Spleen (tissue), 11 donors: ENCODE measurements at regions not wholly inside any gene's neighbourhood (a gene's known extent, or its start where the extent isn't known, plus 50 kb on each side); places are given as distances from the start of the nearest gene placed in this dataset.

ENCODE experiments used
- DNase-seq: peaks from one replicate; pipeline ENCODE4 v3.0.0-alpha.2; 2020
- H3K27ac ChIP-seq, 8 donors: fragments of 200-600 bp; sonication (generic) in 7 of 8; 1 replicate in 4 of 8; 2 replicates in 4 of 8; pipeline versions ENCODE4 v1.5.0 to v1.8.0; 2016 to 2021; ENCODE audit warnings: inconsistent platforms in 4 of 8, mild to moderate bottlenecking in 4 of 8, moderate library complexity in 1 of 8
- H3K27me3 ChIP-seq, 7 donors: fragments of 200-600 bp; sonication (generic) in 6 of 7; replicated peaks in 1 of 7; 1 replicate in 4 of 7; 2 replicates in 3 of 7; pipeline versions ENCODE4 v1.5.0 to v1.8.0; 2016 to 2021; ENCODE audit warnings: inconsistent platforms in 3 of 7, mild to moderate bottlenecking in 1 of 7
- H3K36me3 ChIP-seq, 6 donors: fragments of 200-600 bp; sonication (generic) in 5 of 6; 1 replicate in 4 of 6; 2 replicates in 2 of 6; pipeline versions ENCODE4 v1.5.0 to v1.8.0; 2016 to 2021; ENCODE audit warnings: inconsistent platforms in 2 of 6
- H3K4me1 ChIP-seq, 6 donors: fragments of 200-600 bp; sonication (generic) in 5 of 6; 1 replicate in 3 of 6; 2 replicates in 3 of 6; pipeline versions ENCODE4 v1.5.0 to v1.8.0; 2016 to 2021; ENCODE audit warnings: inconsistent platforms in 3 of 6
- H3K4me3 ChIP-seq, 8 donors: fragments of 200-600 bp; sonication (generic) in 7 of 8; 1 replicate in 4 of 8; 2 replicates in 4 of 8; pipeline versions ENCODE4 v1.5.0 to v1.8.0; 2016 to 2021; ENCODE audit warnings: inconsistent platforms in 4 of 8, mild to moderate bottlenecking in 4 of 8, moderate library complexity in 2 of 8
- H3K9me3 ChIP-seq, 8 donors: fragments of 200-600 bp; sonication (generic) in 7 of 8; 1 replicate in 4 of 8; 2 replicates in 4 of 8; pipeline versions ENCODE4 v1.5.0 to v1.8.0; 2016 to 2021; ENCODE audit warnings: inconsistent platforms in 4 of 8
- CTCF ChIP-seq, 11 experiments: fragments of 200-600 bp in 7 of 11; fragments of 450-650 bp in 4 of 11; sonication (generic) in 4 of 11; IDR thresholded peaks in 8 of 11; conservative IDR thresholded peaks in 3 of 11; 1 replicate in 7 of 11; 2 replicates in 4 of 11; pipeline versions ENCODE4 v1.4.0 to v1.8.0; 2016 to 2021; ENCODE audit warnings: antibody characterized with exemption in 11 of 11, inconsistent platforms in 4 of 11, mild to moderate bottlenecking in 1 of 11
- POLR2A ChIP-seq, 3 donors: fragments of 450-650 bp; IDR thresholded peaks; one replicate each; pipeline ENCODE4 v1.5.1; 2017; ENCODE audit warnings: antibody characterized with exemption in 3 of 3, mild to moderate bottlenecking in 1 of 3
- POLR2AphosphoS5 ChIP-seq, 3 donors: sonication (generic); formaldehyde crosslinking; IDR thresholded peaks; one replicate each; pipeline ENCODE4 v1.5.1; 2017; ENCODE audit warnings: antibody characterized with exemption in 3 of 3
- WGBS, 5 donors: extraction: QIAGEN DNeasy Blood & Tissue Kit in 3 of 5; methylation state at CpG; one replicate each; pipeline versions ENCODE4 v1.1.5 to v1.1.7; 2013 to 2018; 5-methylcytosine and 5-hydroxymethylcytosine counted together
- intact Hi-C: fragments of 100-400 bp; cut with DNase I; formaldehyde crosslinking; loops from one replicate; pipeline ENCODE4 v1.15.0; 2023; ENCODE audit warnings: low total_unique reads
- donor health status: healthy with polysubstance abuse.
- donor health status: DM: no; HTN: no; CAD: no; lungs with moderate emphysema.
- donor health status: DM: no; HTN: no; CAD: no.
- donor health status: Bipolar disorder and iron deficiency.
- donor health status: healthy.
- donor health status: DM: no; HTN: no; CAD: no.
- donor health status: DM: yes; HTN: yes; CAD: no.

GRCh38 chr5:56291661-56292374, 58.7 kb upstream of the ANKRD55 start:
- Histone ChIP-seq H3K4me1 (no peaks in the 10 kb centered on the region), H3K27me3 (no peaks in the 10 kb centered on the region), H3K36me3 (no peaks in the 10 kb centered on the region), H3K4me3 (no peak overlapping the region), H3K9me3 (no peaks in the 10 kb centered on the region), H3K27ac (no peak overlapping the region)
- 69 to 84% (median 80%) methylated on average over 3 of the region's 3 CpGs for WGBS, 5 donors
- TF ChIP-seq POLR2A (IDR thresholded peaks at IDR 0.05) = no peak
- no peak for TF ChIP-seq CTCF (IDR thresholded peaks at IDR 0.05 in 8 of 11, conservative IDR thresholded peaks at IDR 0.05 in 3 of 11)
- TF ChIP-seq POLR2AphosphoS5 (IDR thresholded peaks at IDR 0.05) = no peak
- no peak for DNase-seq
- intact Hi-C loops = no loop called here

- no peak overlapping the region for H3K27ac ChIP-seq
- H3K4me1 ChIP-seq = no peaks in the 10 kb centered on the region
- no peaks in the 10 kb centered on the region for H3K36me3 ChIP-seq
- 93 to 100% (median 100%) methylated on average over 1 of the region's 1 CpG for WGBS, 5 donors
- H3K9me3 ChIP-seq = no peaks in the 10 kb centered on the region
- intact Hi-C loops = no loop called here
- no peaks in the 10 kb centered on the region for H3K27me3 ChIP-seq
- H3K4me3 ChIP-seq = no peak overlapping the region
- no peak for TF ChIP-seq POLR2A (IDR thresholded peaks at IDR 0.05)
- TF ChIP-seq CTCF (IDR thresholded peaks at IDR 0.05 in 8 of 11, conservative IDR thresholded peaks at IDR 0.05 in 3 of 11) = no peak
- no peak for TF ChIP-seq POLR2AphosphoS5 (IDR thresholded peaks at IDR 0.05)
- DNase-seq = no peak
Measured at GRCh38 chr5:56291079-56291643, 58.0 kb upstream of the ANKRD55 start.

- WGBS, 5 donors = 64 to 75% (median 71%) methylated on average over 4 of the region's 4 CpGs
- DNase-seq = no peak
- H3K27ac ChIP-seq = no peak overlapping the region
- no peaks in the 10 kb centered on the region for H3K4me1 ChIP-seq
- H3K9me3 ChIP-seq = no peaks in the 10 kb centered on the region
- no peak for TF ChIP-seq POLR2AphosphoS5 (IDR thresholded peaks at IDR 0.05)
- no peak for TF ChIP-seq CTCF (IDR thresholded peaks at IDR 0.05 in 8 of 11, conservative IDR thresholded peaks at IDR 0.05 in 3 of 11)
- TF ChIP-seq POLR2A (IDR thresholded peaks at IDR 0.05) = no peak
- H3K36me3 ChIP-seq = no peaks in the 10 kb centered on the region
- H3K27me3 ChIP-seq = no peaks in the 10 kb centered on the region
- intact Hi-C loops = no loop called here
- no peak overlapping the region for H3K4me3 ChIP-seq
Measured at GRCh38 chr5:56290378-56291078, 57.4 kb upstream of the ANKRD55 start.

GRCh38 chr5:56289602-56289987, 56.5 kb upstream of the ANKRD55 start:
- no peaks in the 10 kb centered on the region for H3K9me3 ChIP-seq
- no peak overlapping the region for H3K4me3 ChIP-seq
- no peaks in the 10 kb centered on the region for H3K27me3 ChIP-seq
- intact Hi-C loops = no loop called here
- TF ChIP-seq POLR2AphosphoS5 (IDR thresholded peaks at IDR 0.05) = no peak
- H3K4me1 ChIP-seq = no peaks in the 10 kb centered on the region
- no peaks in the 10 kb centered on the region for H3K36me3 ChIP-seq
- DNase-seq = no peak
- no peak overlapping the region for H3K27ac ChIP-seq
